HEK293 (cell line): ENCODE measurements at regions not wholly inside any gene's neighbourhood (a gene's known extent, or its start where the extent isn't known, plus 50 kb on each side); places are given as distances from the start of the nearest gene placed in this dataset.

Source experiments
- CTCF ChIA-PET: fragments of 350-600 bp; formaldehyde crosslinking; extraction: SDS; loops from one replicate; lab custom pipeline; 2021; ENCODE audit warnings: antibody characterized with exemption; lab: Yijun Ruan, JAX
- POLR2A ChIA-PET: fragments of 300-600 bp; formaldehyde crosslinking; extraction: SDS; loops from one replicate; lab custom pipeline; 2020; ENCODE audit warnings: antibody characterized with exemption, inconsistent platforms; lab: Yijun Ruan, JAX
- H3K27ac ChIP-seq: fragments of 200-500 bp; sonication (Bioruptor generic); 2 replicates; pipeline ENCODE4 v1.5.1; 2014; ENCODE audit warnings: low read depth, low read length, control low read depth, inconsistent platforms; ENCODE audit errors: extremely low read depth
- H3K36me3 ChIP-seq, 2 experiments: fragments of 200-500 bp in 1 of 2; sonication (Bioruptor generic) in 1 of 2; 1 replicate in 1 of 2; 2 replicates in 1 of 2; pipeline ENCODE4 v1.5.1; 2014 to 2017; ENCODE audit warnings: inconsistent platforms in 2 of 2, low read length in 2 of 2; ENCODE audit not compliant: control insufficient read depth in 2 of 2, insufficient read depth in 1 of 2
- H3K4me1 ChIP-seq: fragments of 200-500 bp; sonication (Bioruptor generic); 2 replicates; pipeline ENCODE4 v1.5.1; 2014; ENCODE audit warnings: mild to moderate bottlenecking, low read length, inconsistent platforms; ENCODE audit not compliant: control insufficient read depth, insufficient read depth
- H3K4me3 ChIP-seq: 2 replicates; pipeline ENCODE4 v1.5.1; 2011; ENCODE audit warnings: low read depth, mild to moderate bottlenecking, control low read depth, low read length, moderate library complexity
- H3K9me3 ChIP-seq: fragments of 200-500 bp; sonication (Bioruptor generic); 2 replicates; pipeline ENCODE4 v1.5.1; 2014; ENCODE audit warnings: low read depth, low read length, inconsistent platforms; ENCODE audit not compliant: control insufficient read depth, insufficient read depth
- GFI1B ChIP-seq: fragments of 450-650 bp; formaldehyde crosslinking; IDR thresholded peaks from 2 replicates; pipeline ENCODE4 v1.5.1; 2016; ENCODE audit warnings: missing biosample characterization, missing genetic modification characterization
- KLF1 ChIP-seq: fragments of 450-650 bp; formaldehyde crosslinking; IDR thresholded peaks from 2 replicates; pipeline ENCODE4 v1.5.1; 2016; ENCODE audit warnings: missing biosample characterization, missing genetic modification characterization
- KLF7 ChIP-seq: fragments of 450-650 bp; formaldehyde crosslinking; IDR thresholded peaks from 2 replicates; pipeline ENCODE4 v1.5.1; 2016; ENCODE audit warnings: missing biosample characterization, missing genetic modification characterization, borderline replicate concordance
- KLF8 ChIP-seq: fragments of 450-650 bp; formaldehyde crosslinking; IDR thresholded peaks from 2 replicates; pipeline ENCODE4 v1.5.1; 2016; ENCODE audit warnings: missing biosample characterization, missing genetic modification characterization
- MEIS1 ChIP-seq: sonication (generic); formaldehyde crosslinking; IDR thresholded peaks from 2 replicates; pipeline ENCODE4 v1.8.1; 2022; ENCODE audit warnings: missing genetic modification reagents, mild to moderate bottlenecking, borderline replicate concordance
- MYNN ChIP-seq: fragments of 450-650 bp; formaldehyde crosslinking; IDR thresholded peaks from 2 replicates; pipeline ENCODE4 v1.5.1; 2016; ENCODE audit warnings: missing biosample characterization, missing genetic modification characterization, borderline replicate concordance
- SP3 ChIP-seq: fragments of 450-650 bp; formaldehyde crosslinking; IDR thresholded peaks from 2 replicates; pipeline ENCODE4 v1.5.1; 2016; ENCODE audit warnings: missing biosample characterization, missing genetic modification characterization
- ZNF16 ChIP-seq: fragments of 450-650 bp; formaldehyde crosslinking; IDR thresholded peaks from 2 replicates; pipeline ENCODE4 v1.5.1; 2016; ENCODE audit warnings: low read depth, missing biosample characterization, missing genetic modification characterization
- ZNF335 ChIP-seq: fragments of 450-650 bp; formaldehyde crosslinking; conservative IDR thresholded peaks from 2 replicates; pipeline ENCODE4 v1.5.1; 2016; ENCODE audit warnings: missing biosample characterization, missing genetic modification characterization
- ZNF394 ChIP-seq: fragments of 450-650 bp; formaldehyde crosslinking; IDR thresholded peaks from 2 replicates; pipeline ENCODE4 v1.5.1; 2016; ENCODE audit warnings: missing biosample characterization, missing genetic modification characterization, mild to moderate bottlenecking, moderate library complexity, borderline replicate concordance
- ZNF473 ChIP-seq: fragments of 450-650 bp; formaldehyde crosslinking; IDR thresholded peaks from 2 replicates; pipeline ENCODE4 v1.5.1; 2017; ENCODE audit warnings: missing biosample characterization, missing genetic modification characterization
- ZNF513 ChIP-seq: fragments of 450-650 bp; IDR thresholded peaks from 2 replicates; pipeline ENCODE4 v1.5.1; 2018; ENCODE audit warnings: missing biosample characterization, missing genetic modification characterization
- ZNF514 ChIP-seq: fragments of 450-650 bp; formaldehyde crosslinking; IDR thresholded peaks from 2 replicates; pipeline ENCODE4 v1.5.1; 2016; ENCODE audit warnings: missing biosample characterization, missing genetic modification characterization
- ZNF623 ChIP-seq: fragments of 450-650 bp; formaldehyde crosslinking; IDR thresholded peaks from 2 replicates; pipeline ENCODE4 v1.5.1; 2016; ENCODE audit warnings: missing biosample characterization, missing genetic modification characterization
- ZNF768 ChIP-seq: fragments of 450-650 bp; formaldehyde crosslinking; IDR thresholded peaks from 2 replicates; pipeline ENCODE4 v1.5.1; 2018; ENCODE audit warnings: missing biosample characterization, mild to moderate bottlenecking, missing genetic modification characterization
- ZSCAN23 ChIP-seq: fragments of 450-650 bp; formaldehyde crosslinking; IDR thresholded peaks from 2 replicates; pipeline ENCODE4 v1.5.1; 2016; ENCODE audit warnings: missing biosample characterization, missing genetic modification characterization
- TF ChIP-seq, protein P1 (sequence below): fragments of 450-650 bp; formaldehyde crosslinking; IDR thresholded peaks from 2 replicates; pipeline ENCODE4 v1.5.1; 2016; ENCODE audit warnings: missing biosample characterization, missing genetic modification characterization
- TF ChIP-seq, protein P2 (sequence below): fragments of 450-650 bp; formaldehyde crosslinking; IDR thresholded peaks from 2 replicates; pipeline ENCODE4 v1.5.1; 2017; ENCODE audit warnings: missing biosample characterization, missing genetic modification characterization
- TF ChIP-seq, protein P3 (sequence below): fragments of 450-650 bp; formaldehyde crosslinking; IDR thresholded peaks from 2 replicates; pipeline ENCODE4 v1.5.1; 2016; ENCODE audit warnings: missing biosample characterization, missing genetic modification characterization
- TF ChIP-seq, protein P4 (sequence below): fragments of 450-650 bp; formaldehyde crosslinking; IDR thresholded peaks from 2 replicates; pipeline ENCODE4 v1.5.1; 2016; ENCODE audit warnings: missing biosample characterization, missing genetic modification characterization
- TF ChIP-seq, protein P5 (sequence below): fragments of 450-650 bp; formaldehyde crosslinking; conservative IDR thresholded peaks from 2 replicates; pipeline ENCODE4 v1.5.1; 2016; ENCODE audit warnings: low read depth, missing biosample characterization, missing genetic modification characterization

- no peaks in the 10 kb centered on the region for H3K4me1 ChIP-seq
- TF ChIP-seq SP3 (tag by site-specific recombination), result no peak
- no peak for TF ChIP-seq KLF8 (tag by site-specific recombination)
- TF ChIP-seq ZSCAN23 (tag by site-specific recombination), result no peak
- no peak for TF ChIP-seq ZNF513
- no peak for TF ChIP-seq ZNF514 (tag by site-specific recombination)
- TF ChIP-seq ZNF335 (tag by site-specific recombination), result no peak
- no peak for TF ChIP-seq ZNF768 (tag by site-specific recombination)
- POLR2A ChIA-PET, result no interaction called here
- no peak overlapping the region for H3K4me3 ChIP-seq
- H3K27ac ChIP-seq, result no peak overlapping the region
- no peaks in the 10 kb centered on the region for H3K9me3 ChIP-seq
- CTCF ChIA-PET, result interaction anchor here (0.6 to 1.5 kb wide), 4 partner anchors 10 to 597 kb away, joined by 3 to 5 read pairs (median 3); no protein-coding TSS in a partner anchor
- no peaks in the 10 kb centered on the region for H3K36me3 ChIP-seq
Measured at GRCh38 chr18:6476880-6477279, 62.2 kb upstream of the L3MBTL4 start.

- no peaks in the 10 kb centered on the region for H3K36me3 ChIP-seq
- ChIA-PET CTCF (interaction anchor here (0.6 to 1.7 kb wide), 3 partner anchors 76 to 599 kb away, joined by 4 to 5 read pairs (median 4); no protein-coding TSS in a partner anchor), POLR2A (no interaction called here)
- no peak overlapping the region for H3K4me3 ChIP-seq
- TF ChIP-seq, protein P1, sequence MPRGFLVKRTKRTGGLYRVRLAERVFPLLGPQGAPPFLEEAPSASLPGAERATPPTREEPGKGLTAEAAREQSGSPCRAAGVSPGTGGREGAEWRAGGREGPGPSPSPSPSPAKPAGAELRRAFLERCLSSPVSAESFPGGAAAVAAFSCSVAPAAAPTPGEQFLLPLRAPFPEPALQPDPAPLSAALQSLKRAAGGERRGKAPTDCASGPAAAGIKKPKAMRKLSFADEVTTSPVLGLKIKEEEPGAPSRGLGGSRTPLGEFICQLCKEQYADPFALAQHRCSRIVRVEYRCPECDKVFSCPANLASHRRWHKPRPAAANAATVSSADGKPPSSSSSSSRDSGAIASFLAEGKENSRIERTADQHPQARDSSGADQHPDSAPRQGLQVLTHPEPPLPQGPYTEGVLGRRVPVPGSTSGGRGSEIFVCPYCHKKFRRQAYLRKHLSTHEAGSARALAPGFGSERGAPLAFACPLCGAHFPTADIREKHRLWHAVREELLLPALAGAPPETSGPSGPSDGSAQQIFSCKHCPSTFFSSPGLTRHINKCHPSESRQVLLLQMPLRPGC, result no peak
- TF ChIP-seq, protein P2, sequence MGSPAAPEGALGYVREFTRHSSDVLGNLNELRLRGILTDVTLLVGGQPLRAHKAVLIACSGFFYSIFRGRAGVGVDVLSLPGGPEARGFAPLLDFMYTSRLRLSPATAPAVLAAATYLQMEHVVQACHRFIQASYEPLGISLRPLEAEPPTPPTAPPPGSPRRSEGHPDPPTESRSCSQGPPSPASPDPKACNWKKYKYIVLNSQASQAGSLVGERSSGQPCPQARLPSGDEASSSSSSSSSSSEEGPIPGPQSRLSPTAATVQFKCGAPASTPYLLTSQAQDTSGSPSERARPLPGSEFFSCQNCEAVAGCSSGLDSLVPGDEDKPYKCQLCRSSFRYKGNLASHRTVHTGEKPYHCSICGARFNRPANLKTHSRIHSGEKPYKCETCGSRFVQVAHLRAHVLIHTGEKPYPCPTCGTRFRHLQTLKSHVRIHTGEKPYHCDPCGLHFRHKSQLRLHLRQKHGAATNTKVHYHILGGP, result no peak
- TF ChIP-seq, protein P3, sequence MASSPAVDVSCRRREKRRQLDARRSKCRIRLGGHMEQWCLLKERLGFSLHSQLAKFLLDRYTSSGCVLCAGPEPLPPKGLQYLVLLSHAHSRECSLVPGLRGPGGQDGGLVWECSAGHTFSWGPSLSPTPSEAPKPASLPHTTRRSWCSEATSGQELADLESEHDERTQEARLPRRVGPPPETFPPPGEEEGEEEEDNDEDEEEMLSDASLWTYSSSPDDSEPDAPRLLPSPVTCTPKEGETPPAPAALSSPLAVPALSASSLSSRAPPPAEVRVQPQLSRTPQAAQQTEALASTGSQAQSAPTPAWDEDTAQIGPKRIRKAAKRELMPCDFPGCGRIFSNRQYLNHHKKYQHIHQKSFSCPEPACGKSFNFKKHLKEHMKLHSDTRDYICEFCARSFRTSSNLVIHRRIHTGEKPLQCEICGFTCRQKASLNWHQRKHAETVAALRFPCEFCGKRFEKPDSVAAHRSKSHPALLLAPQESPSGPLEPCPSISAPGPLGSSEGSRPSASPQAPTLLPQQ (tag by site-specific recombination), result no peak
- TF ChIP-seq, protein P4, sequence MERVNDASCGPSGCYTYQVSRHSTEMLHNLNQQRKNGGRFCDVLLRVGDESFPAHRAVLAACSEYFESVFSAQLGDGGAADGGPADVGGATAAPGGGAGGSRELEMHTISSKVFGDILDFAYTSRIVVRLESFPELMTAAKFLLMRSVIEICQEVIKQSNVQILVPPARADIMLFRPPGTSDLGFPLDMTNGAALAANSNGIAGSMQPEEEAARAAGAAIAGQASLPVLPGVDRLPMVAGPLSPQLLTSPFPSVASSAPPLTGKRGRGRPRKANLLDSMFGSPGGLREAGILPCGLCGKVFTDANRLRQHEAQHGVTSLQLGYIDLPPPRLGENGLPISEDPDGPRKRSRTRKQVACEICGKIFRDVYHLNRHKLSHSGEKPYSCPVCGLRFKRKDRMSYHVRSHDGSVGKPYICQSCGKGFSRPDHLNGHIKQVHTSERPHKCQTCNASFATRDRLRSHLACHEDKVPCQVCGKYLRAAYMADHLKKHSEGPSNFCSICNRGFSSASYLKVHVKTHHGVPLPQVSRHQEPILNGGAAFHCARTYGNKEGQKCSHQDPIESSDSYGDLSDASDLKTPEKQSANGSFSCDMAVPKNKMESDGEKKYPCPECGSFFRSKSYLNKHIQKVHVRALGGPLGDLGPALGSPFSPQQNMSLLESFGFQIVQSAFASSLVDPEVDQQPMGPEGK (tag by site-specific recombination), result no peak
- TF ChIP-seq ZNF473 (tag by site-specific recombination), result no peak
- TF ChIP-seq ZNF394, result no peak
- TF ChIP-seq, protein P5, sequence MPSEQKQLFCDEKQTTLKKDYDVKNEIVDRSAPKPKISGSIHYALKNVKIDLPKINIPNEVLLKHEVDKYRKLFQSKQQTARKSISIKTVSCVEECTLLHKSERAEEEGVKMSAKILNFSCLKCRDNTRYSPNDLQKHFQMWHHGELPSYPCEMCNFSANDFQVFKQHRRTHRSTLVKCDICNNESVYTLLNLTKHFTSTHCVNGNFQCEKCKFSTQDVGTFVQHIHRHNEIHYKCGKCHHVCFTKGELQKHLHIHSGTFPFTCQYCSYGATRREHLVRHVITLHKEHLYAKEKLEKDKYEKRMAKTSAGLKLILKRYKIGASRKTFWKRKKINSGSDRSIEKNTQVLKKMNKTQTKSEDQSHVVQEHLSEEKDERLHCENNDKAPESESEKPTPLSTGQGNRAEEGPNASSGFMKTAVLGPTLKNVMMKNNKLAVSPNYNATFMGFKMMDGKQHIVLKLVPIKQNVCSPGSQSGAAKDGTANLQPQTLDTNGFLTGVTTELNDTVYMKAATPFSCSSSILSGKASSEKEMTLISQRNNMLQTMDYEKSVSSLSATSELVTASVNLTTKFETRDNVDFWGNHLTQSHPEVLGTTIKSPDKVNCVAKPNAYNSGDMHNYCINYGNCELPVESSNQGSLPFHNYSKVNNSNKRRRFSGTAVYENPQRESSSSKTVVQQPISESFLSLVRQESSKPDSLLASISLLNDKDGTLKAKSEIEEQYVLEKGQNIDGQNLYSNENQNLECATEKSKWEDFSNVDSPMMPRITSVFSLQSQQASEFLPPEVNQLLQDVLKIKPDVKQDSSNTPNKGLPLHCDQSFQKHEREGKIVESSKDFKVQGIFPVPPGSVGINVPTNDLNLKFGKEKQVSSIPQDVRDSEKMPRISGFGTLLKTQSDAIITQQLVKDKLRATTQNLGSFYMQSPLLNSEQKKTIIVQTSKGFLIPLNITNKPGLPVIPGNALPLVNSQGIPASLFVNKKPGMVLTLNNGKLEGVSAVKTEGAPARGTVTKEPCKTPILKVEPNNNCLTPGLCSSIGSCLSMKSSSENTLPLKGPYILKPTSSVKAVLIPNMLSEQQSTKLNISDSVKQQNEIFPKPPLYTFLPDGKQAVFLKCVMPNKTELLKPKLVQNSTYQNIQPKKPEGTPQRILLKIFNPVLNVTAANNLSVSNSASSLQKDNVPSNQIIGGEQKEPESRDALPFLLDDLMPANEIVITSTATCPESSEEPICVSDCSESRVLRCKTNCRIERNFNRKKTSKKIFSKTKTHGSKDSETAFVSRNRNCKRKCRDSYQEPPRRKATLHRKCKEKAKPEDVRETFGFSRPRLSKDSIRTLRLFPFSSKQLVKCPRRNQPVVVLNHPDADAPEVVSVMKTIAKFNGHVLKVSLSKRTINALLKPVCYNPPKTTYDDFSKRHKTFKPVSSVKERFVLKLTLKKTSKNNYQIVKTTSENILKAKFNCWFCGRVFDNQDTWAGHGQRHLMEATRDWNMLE (tag by site-specific recombination), result no peak
- no peak for TF ChIP-seq KLF1
- TF ChIP-seq KLF7, result no peak
- TF ChIP-seq ZNF623 (tag by site-specific recombination), result no peak
- TF ChIP-seq GFI1B (tag by site-specific recombination), result no peak
- TF ChIP-seq ZNF16 (tag by site-specific recombination), result no peak
- no peak for TF ChIP-seq MYNN (tag by site-specific recombination)
- TF ChIP-seq MEIS1 (CRISPR knock-in tag), result no peak
- no peak for TF ChIP-seq SP3 (tag by site-specific recombination)
- no peaks in the 10 kb centered on the region for H3K9me3 ChIP-seq
- no peak overlapping the region for H3K27ac ChIP-seq
- 0 out of 2 replicates have a peak, but pooled peaks cover 2% of the 10 kb centered on the region for H3K4me1 ChIP-seq
Measured at GRCh38 chr18:6478121-6478520, 63.4 kb upstream of the L3MBTL4 start.
